ENCODE measurements at regions not wholly inside any gene's neighbourhood (a gene's known extent, or its start where the extent isn't known, plus 50 kb on each side); places are given as distances from the start of the nearest gene placed in this dataset.

- Histone ChIP-seq H3K4me2 (ENCODE audit: low read length) (peak overlapping the region; percentile 55), H3K9me3 (replicated peaks; ENCODE audit: low read length) (no peaks in the 10 kb centered on the region), H3K4me1 (ENCODE audit: control insufficient read depth, insufficient read depth, low read length) (peaks cover 16% of the 10 kb centered on the region), H3K36me3 (ENCODE audit: insufficient read depth, low read length) (no peaks in the 10 kb centered on the region), H3K27me3 (ENCODE audit: control insufficient read depth, insufficient read depth, low read length) (peaks cover 3% of the 10 kb centered on the region), H3K9ac (ENCODE audit: low read depth, low read length) (no peak overlapping the region), H3K4me3 (ENCODE audit: low read length) (no peak overlapping the region)
These were observed 380.4 kb downstream of the TNS1 start for GRCh38 chr2:217622205-217623060.

- H3K27me3 ChIP-seq (ENCODE audit: control insufficient read depth, insufficient read depth, low read length) = peaks cover 3% of the 10 kb centered on the region
- H3K4me3 ChIP-seq (ENCODE audit: low read length) = no peak overlapping the region
- no peaks in the 10 kb centered on the region for H3K9me3 ChIP-seq (replicated peaks; ENCODE audit: low read length)
These were observed 381.4 kb downstream of the TNS1 start for GRCh38 chr2:217621391-217621801.

GRCh38 chr2:217618744-217619143 is 384.1 kb downstream of the TNS1 start:
- no peaks in the 10 kb centered on the region for H3K36me3 ChIP-seq (ENCODE audit: insufficient read depth, low read length)
- no peak overlapping the region for H3K9ac ChIP-seq (ENCODE audit: low read depth, low read length)
- no peak overlapping the region for H3K4me2 ChIP-seq (ENCODE audit: low read length)
- H3K27me3 ChIP-seq (ENCODE audit: control insufficient read depth, insufficient read depth, low read length) = peaks cover 6% of the 10 kb centered on the region
- no peaks in the 10 kb centered on the region for H3K9me3 ChIP-seq (replicated peaks; ENCODE audit: low read length)
- H3K4me1 ChIP-seq (ENCODE audit: control insufficient read depth, insufficient read depth, low read length) = peaks cover 9% of the 10 kb centered on the region
- H3K4me3 ChIP-seq (ENCODE audit: low read length) = no peak overlapping the region

More at GRCh38 chr2:217621391-217621801, 381.4 kb downstream of the TNS1 start:
- Histone ChIP-seq H3K36me3 (ENCODE audit: insufficient read depth, low read length) (no peaks in the 10 kb centered on the region), H3K9ac (ENCODE audit: low read depth, low read length) (no peak overlapping the region), H3K4me1 (ENCODE audit: control insufficient read depth, insufficient read depth, low read length) (peaks cover 16% of the 10 kb centered on the region), H3K4me2 (ENCODE audit: low read length) (peak overlapping the region; percentile 55)

GRCh38 chr2:217617616-217618022 is 385.2 kb downstream of the TNS1 start:
- no peak overlapping the region for H3K4me2 ChIP-seq (ENCODE audit: low read length)
- H3K9me3 ChIP-seq (replicated peaks; ENCODE audit: low read length) = no peaks in the 10 kb centered on the region
- H3K27me3 ChIP-seq (ENCODE audit: control insufficient read depth, insufficient read depth, low read length) = peaks cover 6% of the 10 kb centered on the region
- no peaks in the 10 kb centered on the region for H3K36me3 ChIP-seq (ENCODE audit: insufficient read depth, low read length)
- no peak overlapping the region for H3K4me3 ChIP-seq (ENCODE audit: low read length)
- H3K4me1 ChIP-seq (ENCODE audit: control insufficient read depth, insufficient read depth, low read length) = peaks cover 9% of the 10 kb centered on the region
- no peak overlapping the region for H3K9ac ChIP-seq (ENCODE audit: low read depth, low read length)

GRCh38 chr2:217616936-217617335 is 385.9 kb downstream of the TNS1 start:
- no peaks in the 10 kb centered on the region for H3K9me3 ChIP-seq (replicated peaks; ENCODE audit: low read length)
- peaks cover 7% of the 10 kb centered on the region for H3K4me1 ChIP-seq (ENCODE audit: control insufficient read depth, insufficient read depth, low read length)
- H3K9ac ChIP-seq (ENCODE audit: low read depth, low read length) = no peak overlapping the region
- H3K4me3 ChIP-seq (ENCODE audit: low read length) = no peak overlapping the region
- no peaks in the 10 kb centered on the region for H3K36me3 ChIP-seq (ENCODE audit: insufficient read depth, low read length)
- no peak overlapping the region for H3K4me2 ChIP-seq (ENCODE audit: low read length)
- H3K27me3 ChIP-seq (ENCODE audit: control insufficient read depth, insufficient read depth, low read length) = peaks cover 6% of the 10 kb centered on the region

GRCh38 chr2:217615171-217615570 is 387.6 kb downstream of the TNS1 start:
- H3K4me1 ChIP-seq (ENCODE audit: control insufficient read depth, insufficient read depth, low read length) = no peaks in the 10 kb centered on the region
- no peaks in the 10 kb centered on the region for H3K36me3 ChIP-seq (ENCODE audit: insufficient read depth, low read length)
- peaks cover 4% of the 10 kb centered on the region for H3K27me3 ChIP-seq (ENCODE audit: control insufficient read depth, insufficient read depth, low read length)

GRCh38 chr2:217614498-217614897 is 388.3 kb downstream of the TNS1 start:
- no peaks in the 10 kb centered on the region for H3K9me3 ChIP-seq (replicated peaks; ENCODE audit: low read length)
- H3K36me3 ChIP-seq (ENCODE audit: insufficient read depth, low read length) = no peaks in the 10 kb centered on the region
- no peak overlapping the region for H3K4me2 ChIP-seq (ENCODE audit: low read length)
- H3K27me3 ChIP-seq (ENCODE audit: control insufficient read depth, insufficient read depth, low read length) = peaks cover 4% of the 10 kb centered on the region
- H3K4me1 ChIP-seq (ENCODE audit: control insufficient read depth, insufficient read depth, low read length) = no peaks in the 10 kb centered on the region
- no peak overlapping the region for H3K9ac ChIP-seq (ENCODE audit: low read depth, low read length)
- H3K4me3 ChIP-seq (ENCODE audit: low read length) = no peak overlapping the region

More at GRCh38 chr2:217615171-217615570, 387.6 kb downstream of the TNS1 start:
- Histone ChIP-seq H3K4me2 (ENCODE audit: low read length) (no peak overlapping the region), H3K4me3 (ENCODE audit: low read length) (no peak overlapping the region), H3K9ac (ENCODE audit: low read depth, low read length) (no peak overlapping the region), H3K9me3 (replicated peaks; ENCODE audit: low read length) (no peaks in the 10 kb centered on the region)

GRCh38 chr2:217614096-217614495 is 388.7 kb downstream of the TNS1 start:
- H3K27me3 ChIP-seq (ENCODE audit: control insufficient read depth, insufficient read depth, low read length) = peaks cover 8% of the 10 kb centered on the region
- no peaks in the 10 kb centered on the region for H3K36me3 ChIP-seq (ENCODE audit: insufficient read depth, low read length)
- H3K4me2 ChIP-seq (ENCODE audit: low read length) = no peak overlapping the region
- H3K9ac ChIP-seq (ENCODE audit: low read depth, low read length) = no peak overlapping the region
- no peak overlapping the region for H3K4me3 ChIP-seq (ENCODE audit: low read length)
- H3K4me1 ChIP-seq (ENCODE audit: control insufficient read depth, insufficient read depth, low read length) = no peaks in the 10 kb centered on the region
- H3K9me3 ChIP-seq (replicated peaks; ENCODE audit: low read length) = no peaks in the 10 kb centered on the region

GRCh38 chr2:217612920-217613319 is 389.9 kb downstream of the TNS1 start:
- Histone ChIP-seq H3K4me3 (ENCODE audit: low read length) (no peak overlapping the region), H3K27me3 (ENCODE audit: control insufficient read depth, insufficient read depth, low read length) (peaks cover 14% of the 10 kb centered on the region), H3K36me3 (ENCODE audit: insufficient read depth, low read length) (no peaks in the 10 kb centered on the region), H3K9ac (ENCODE audit: low read depth, low read length) (no peak overlapping the region), H3K4me2 (ENCODE audit: low read length) (no peak overlapping the region), H3K4me1 (ENCODE audit: control insufficient read depth, insufficient read depth, low read length) (no peaks in the 10 kb centered on the region), H3K9me3 (replicated peaks; ENCODE audit: low read length) (no peaks in the 10 kb centered on the region)

GRCh38 chr2:217612211-217612610 is 390.6 kb downstream of the TNS1 start:
- Histone ChIP-seq H3K27me3 (ENCODE audit: control insufficient read depth, insufficient read depth, low read length) (peaks cover 15% of the 10 kb centered on the region), H3K4me1 (ENCODE audit: control insufficient read depth, insufficient read depth, low read length) (no peaks in the 10 kb centered on the region), H3K4me3 (ENCODE audit: low read length) (no peak overlapping the region), H3K9ac (ENCODE audit: low read depth, low read length) (no peak overlapping the region), H3K4me2 (ENCODE audit: low read length) (no peak overlapping the region), H3K36me3 (ENCODE audit: insufficient read depth, low read length) (no peaks in the 10 kb centered on the region), H3K9me3 (replicated peaks; ENCODE audit: low read length) (no peaks in the 10 kb centered on the region)

GRCh38 chr2:217611626-217612127 is 391.1 kb downstream of the TNS1 start:
- H3K4me1 ChIP-seq (ENCODE audit: control insufficient read depth, insufficient read depth, low read length) = no peaks in the 10 kb centered on the region
- no peaks in the 10 kb centered on the region for H3K36me3 ChIP-seq (ENCODE audit: insufficient read depth, low read length)
- H3K4me3 ChIP-seq (ENCODE audit: low read length) = no peak overlapping the region
- no peak overlapping the region for H3K9ac ChIP-seq (ENCODE audit: low read depth, low read length)
- H3K4me2 ChIP-seq (ENCODE audit: low read length) = no peak overlapping the region
- no peaks in the 10 kb centered on the region for H3K9me3 ChIP-seq (replicated peaks; ENCODE audit: low read length)
- peaks cover 18% of the 10 kb centered on the region for H3K27me3 ChIP-seq (ENCODE audit: control insufficient read depth, insufficient read depth, low read length)

- peaks cover 16% of the 10 kb centered on the region for H3K27me3 ChIP-seq (ENCODE audit: control insufficient read depth, insufficient read depth, low read length)
These were observed 391.7 kb downstream of the TNS1 start for GRCh38 chr2:217611056-217611455.

More at GRCh38 chr2:217611056-217611455, 391.7 kb downstream of the TNS1 start:
- H3K36me3 ChIP-seq (ENCODE audit: insufficient read depth, low read length) = no peaks in the 10 kb centered on the region
- no peak overlapping the region for H3K9ac ChIP-seq (ENCODE audit: low read depth, low read length)
- H3K4me1 ChIP-seq (ENCODE audit: control insufficient read depth, insufficient read depth, low read length) = no peaks in the 10 kb centered on the region
- no peaks in the 10 kb centered on the region for H3K9me3 ChIP-seq (replicated peaks; ENCODE audit: low read length)
- no peak overlapping the region for H3K4me2 ChIP-seq (ENCODE audit: low read length)
- no peak overlapping the region for H3K4me3 ChIP-seq (ENCODE audit: low read length)

Data from skeletal muscle satellite cell (primary cell).